Liver (tissue), 8 donors: ENCODE measurements at regions not wholly inside any gene's neighbourhood (a gene's known extent, or its start where the extent isn't known, plus 50 kb on each side); places are given as distances from the start of the nearest gene placed in this dataset.
A peak's percentile ranks its signal among the peaks of the same experiment; 100 is the strongest.

Experiments used
- DNase-seq: peaks from one replicate; pipeline ENCODE4 v3.0.0-alpha.2; 2017; ENCODE audit warnings: low spot score
- H3K27ac ChIP-seq, 2 donors: one replicate each; pipeline ENCODE4 v1.7.0; 2013; ENCODE audit warnings: inconsistent platforms in 2 of 2, low read length in 2 of 2, control low read depth in 1 of 2, low read depth in 1 of 2, mild to moderate bottlenecking in 1 of 2
- H3K27me3 ChIP-seq, 4 donors: one replicate each; pipeline versions ENCODE4 v1.6.1 to v1.7.0; 2013; ENCODE audit warnings: low read length in 3 of 4, inconsistent platforms in 1 of 4, mild to moderate bottlenecking in 1 of 4, moderate library complexity in 1 of 4; ENCODE audit not compliant: control insufficient read depth in 4 of 4, insufficient read depth in 4 of 4
- H3K36me3 ChIP-seq, 4 donors: one replicate each; pipeline versions ENCODE4 v1.6.1 to v1.7.0; 2013; ENCODE audit warnings: low read length in 3 of 4, mild to moderate bottlenecking in 3 of 4, low read depth in 1 of 4, moderate library complexity in 1 of 4; ENCODE audit not compliant: control insufficient read depth in 4 of 4, insufficient read depth in 3 of 4
- H3K4me1 ChIP-seq, 4 donors: one replicate each; pipeline versions ENCODE4 v1.6.1 to v1.7.0; 2013; ENCODE audit warnings: low read length in 3 of 4, mild to moderate bottlenecking in 3 of 4, moderate library complexity in 1 of 4; ENCODE audit not compliant: control insufficient read depth in 4 of 4, insufficient read depth in 4 of 4
- H3K4me3 ChIP-seq, 3 donors: one replicate each; pipeline versions ENCODE4 v1.6.1 to v1.7.0; 2013; ENCODE audit warnings: low read length in 3 of 3, control low read depth in 1 of 3, low read depth in 1 of 3, mild to moderate bottlenecking in 1 of 3
- H3K9ac ChIP-seq, 2 donors: one replicate each; pipeline ENCODE4 v1.7.0; 2013; ENCODE audit warnings: low read length in 2 of 2, mild to moderate bottlenecking in 2 of 2, moderate library complexity in 2 of 2, control low read depth in 1 of 2, low read depth in 1 of 2
- H3K9me3 ChIP-seq, 4 donors: one replicate each; pipeline versions ENCODE4 v1.6.1 to v1.7.0; 2013; ENCODE audit warnings: low read length in 3 of 4; ENCODE audit not compliant: control insufficient read depth in 4 of 4
- ATF3 ChIP-seq: IDR thresholded peaks from 2 replicates; pipeline ENCODE4 v1.6.1; 2016; ENCODE audit warnings: antibody characterized with exemption
- CTCF ChIP-seq: fragments of 150-350 bp; IDR thresholded peaks from 2 replicates; pipeline ENCODE4 v1.5.1; 2017; ENCODE audit warnings: improper control_type of control experiment, low read depth, low read length; ENCODE audit not compliant: missing input control
- EGR1 ChIP-seq, 2 donors: IDR thresholded peaks; 2 replicates each; pipeline ENCODE4 v1.6.1; 2016 to 2018; ENCODE audit warnings: antibody characterized with exemption in 2 of 2, low read depth in 2 of 2
- FOXA1 ChIP-seq: IDR thresholded peaks from 2 replicates; pipeline ENCODE4 v1.6.1; 2016; ENCODE audit warnings: antibody characterized with exemption
- HNF4G ChIP-seq: IDR thresholded peaks from 2 replicates; pipeline ENCODE4 v1.6.1; 2016; ENCODE audit warnings: antibody characterized with exemption
- JUND ChIP-seq, 2 donors: IDR thresholded peaks; 2 replicates each; pipeline ENCODE4 v1.6.1; 2016; ENCODE audit warnings: antibody characterized with exemption in 2 of 2
- MAX ChIP-seq: IDR thresholded peaks from 2 replicates; pipeline ENCODE4 v1.6.1; 2016; ENCODE audit warnings: antibody characterized with exemption
- NR2F2 ChIP-seq: IDR thresholded peaks from 2 replicates; pipeline ENCODE4 v1.6.1; 2016; ENCODE audit warnings: antibody characterized with exemption
- RAD21 ChIP-seq, 2 donors: IDR thresholded peaks; 2 replicates each; pipeline ENCODE4 v1.6.1; 2016; ENCODE audit warnings: antibody characterized with exemption in 2 of 2, mild to moderate bottlenecking in 2 of 2
- REST ChIP-seq: IDR thresholded peaks from 2 replicates; pipeline ENCODE4 v1.6.1; 2016; ENCODE audit warnings: antibody characterized with exemption, mild to moderate bottlenecking
- RXRA ChIP-seq, 2 donors: IDR thresholded peaks; 2 replicates each; pipeline ENCODE4 v1.6.1; 2017 to 2018; ENCODE audit warnings: antibody characterized with exemption in 2 of 2, mild to moderate bottlenecking in 1 of 2
- SP1 ChIP-seq: IDR thresholded peaks from 2 replicates; pipeline ENCODE4 v1.6.1; 2018; ENCODE audit warnings: antibody characterized with exemption, mild to moderate bottlenecking
- TAF1 ChIP-seq: conservative IDR thresholded peaks from 2 replicates; pipeline ENCODE4 v1.6.1; 2016; ENCODE audit warnings: antibody characterized with exemption, mild to moderate bottlenecking
- YY1 ChIP-seq: IDR thresholded peaks from 2 replicates; pipeline ENCODE4 v1.6.1; 2016; ENCODE audit warnings: antibody characterized with exemption, mild to moderate bottlenecking
- ZBTB33 ChIP-seq: IDR thresholded peaks from 2 replicates; pipeline ENCODE4 v1.6.1; 2016; ENCODE audit warnings: antibody characterized with exemption
- WGBS: extraction: QIAGEN DNeasy Blood & Tissue Kit; methylation state at CpG from one replicate; pipeline ENCODE4 v1.1.7; 2013; 5-methylcytosine and 5-hydroxymethylcytosine counted together
- donor health status: healthy.
- donor health status: healthy.
- donor health status: healthy.
- donor health status: healthy.
- donor health status: healthy.

- no peaks in the 10 kb centered on the region for H3K36me3 ChIP-seq
- no peaks in the 10 kb centered on the region for H3K9me3 ChIP-seq
- no peaks in the 10 kb centered on the region for H3K27me3 ChIP-seq
- TF ChIP-seq MAX (no peak), JUND (IDR thresholded peaks at IDR 0.05) (no peak), RAD21 (IDR thresholded peaks at IDR 0.05) (no peak), EGR1 (IDR thresholded peaks at IDR 0.05; ENCODE audit: low read depth in 2 of 2) (no peak), CTCF (no peak), SP1 (no peak), YY1 (no peak), TAF1 (no peak), HNF4G (no peak), ATF3 (no peak), RXRA (IDR thresholded peaks at IDR 0.05) (no peak), REST (no peak), ZBTB33 (no peak), FOXA1 (no peak), NR2F2 (no peak)
- H3K9ac ChIP-seq, result no peak overlapping the region
- DNase-seq, result no peak
- H3K4me1 ChIP-seq, result peaks cover 3 to 78% (median 57%) of the 10 kb centered on the region in 4 donors
- peak overlapping the region; percentile 65 to 75 for H3K27ac ChIP-seq
- no peak overlapping the region for H3K4me3 ChIP-seq
These were observed 75.3 kb upstream of the ASTN2 start for GRCh38 chr9:117490199-117490598.

GRCh38 chr9:117488659-117489058, 73.8 kb upstream of the ASTN2 start:
- no peak for TF ChIP-seq REST
- no peak for TF ChIP-seq YY1
- no peak for TF ChIP-seq FOXA1
- TF ChIP-seq HNF4G, result no peak
- no peaks in the 10 kb centered on the region for H3K9me3 ChIP-seq
- WGBS, result 91% methylated on average over 4 of the region's 4 CpGs
- H3K27me3 ChIP-seq, result no peaks in the 10 kb centered on the region
- H3K9ac ChIP-seq, result no peak overlapping the region
- H3K4me1 ChIP-seq, result peaks cover 3 to 62% (median 48%) of the 10 kb centered on the region in 4 donors
- no peak for DNase-seq
- no peaks in the 10 kb centered on the region for H3K36me3 ChIP-seq
- peak overlapping the region; percentile 65 to 88 for H3K27ac ChIP-seq
- H3K4me3 ChIP-seq, result no peak overlapping the region
